H9 (cell line): ENCODE measurements at regions not wholly inside any gene's neighbourhood (a gene's known extent, or its start where the extent isn't known, plus 50 kb on each side); places are given as distances from the start of the nearest gene placed in this dataset.

Experiments used
- DNase-seq: peaks from one replicate; pipeline ENCODE4 v3.0.0-alpha.2; 2017
- H2AFZ ChIP-seq: one replicate; pipeline ENCODE4 v1.6.1; 2013; ENCODE audit warnings: mild to moderate bottlenecking, low read length, control low read depth, moderate library complexity
- H2AK5ac ChIP-seq: 2 replicates; pipeline ENCODE4 v1.6.1; 2013; ENCODE audit warnings: low read length, control low read depth, mixed read lengths; ENCODE audit not compliant: insufficient read length
- H2BK120ac ChIP-seq: one replicate; pipeline ENCODE4 v1.6.1; 2013; ENCODE audit warnings: low read depth, mild to moderate bottlenecking, low read length, control low read depth, inconsistent platforms; ENCODE audit not compliant: poor library complexity, severe bottlenecking
- H2BK12ac ChIP-seq: 2 replicates; pipeline ENCODE4 v1.6.1; 2013; ENCODE audit warnings: low read length, control low read depth, mixed read lengths, low read depth; ENCODE audit not compliant: insufficient read length
- H2BK15ac ChIP-seq: 2 replicates; pipeline ENCODE4 v1.6.1; 2013; ENCODE audit warnings: low read depth, low read length, control low read depth
- H2BK20ac ChIP-seq: one replicate; pipeline ENCODE4 v1.6.1; 2013; ENCODE audit warnings: low read depth, mild to moderate bottlenecking, low read length, control low read depth, inconsistent platforms; ENCODE audit not compliant: poor library complexity, severe bottlenecking
- H2BK5ac ChIP-seq: 2 replicates; pipeline ENCODE4 v1.6.1; 2013; ENCODE audit warnings: low read length, control low read depth, mixed read lengths; ENCODE audit not compliant: insufficient read length
- H3K14ac ChIP-seq: 2 replicates; pipeline ENCODE4 v1.6.1; 2013; ENCODE audit warnings: low read length, control low read depth; ENCODE audit not compliant: insufficient read depth
- H3K18ac ChIP-seq: 2 replicates; pipeline ENCODE4 v1.6.1; 2013; ENCODE audit warnings: low read depth, mild to moderate bottlenecking, mixed read lengths, low read length, control low read depth; ENCODE audit not compliant: insufficient read length
- H3K23ac ChIP-seq: 2 replicates; pipeline ENCODE4 v1.6.1; 2013; ENCODE audit warnings: low read length, control low read depth, mixed read lengths, low read depth; ENCODE audit not compliant: insufficient read length
- H3K23me2 ChIP-seq: 2 replicates; pipeline ENCODE4 v1.6.1; 2013; ENCODE audit warnings: low read depth, mild to moderate bottlenecking, mixed read lengths, low read length, control low read depth; ENCODE audit not compliant: insufficient read length, poor library complexity, severe bottlenecking
- H3K27ac ChIP-seq: 2 replicates; pipeline ENCODE4 v1.5.1; 2013; ENCODE audit warnings: low read length, control low read depth, mixed read lengths, low read depth; ENCODE audit not compliant: insufficient read length
- H3K27me3 ChIP-seq: 2 replicates; pipeline ENCODE4 v1.6.1; 2013; ENCODE audit warnings: low read length, control low read depth, inconsistent platforms; ENCODE audit not compliant: insufficient read depth
- H3K4ac ChIP-seq: 2 replicates; pipeline ENCODE4 v1.6.1; 2013; ENCODE audit warnings: low read depth, mild to moderate bottlenecking, control low read depth, inconsistent platforms, low read length, moderate library complexity
- H3K4me1 ChIP-seq: 2 replicates; pipeline ENCODE4 v1.6.1; 2013; ENCODE audit warnings: low read length, control low read depth, inconsistent platforms; ENCODE audit not compliant: insufficient read depth
- H3K4me2 ChIP-seq: 2 replicates; pipeline ENCODE4 v1.6.1; 2013; ENCODE audit warnings: low read length, control low read depth, mixed read lengths; ENCODE audit not compliant: insufficient read length, insufficient read depth
- H3K56ac ChIP-seq: 2 replicates; pipeline ENCODE4 v1.6.1; 2013; ENCODE audit warnings: low read depth, mild to moderate bottlenecking, mixed read lengths, low read length, control low read depth; ENCODE audit not compliant: insufficient read length
- H3K79me1 ChIP-seq: 2 replicates; pipeline ENCODE4 v1.6.1; 2013; ENCODE audit warnings: low read depth, mild to moderate bottlenecking, moderate library complexity, low read length, control low read depth, inconsistent platforms; ENCODE audit not compliant: insufficient read depth, poor library complexity, severe bottlenecking
- H3K79me2 ChIP-seq: 2 replicates; pipeline ENCODE4 v1.6.1; 2013; ENCODE audit warnings: low read length, control low read depth, inconsistent platforms; ENCODE audit not compliant: insufficient read depth
- H3K9ac ChIP-seq: 2 replicates; pipeline ENCODE4 v1.6.1; 2013; ENCODE audit warnings: low read length, control low read depth, mixed read lengths; ENCODE audit not compliant: insufficient read length; ENCODE audit errors: extremely low read depth
- H3K9me3 ChIP-seq: one replicate; pipeline ENCODE4 v1.6.1; 2013; ENCODE audit warnings: low read depth, low read length, inconsistent platforms; ENCODE audit not compliant: control insufficient read depth
- H3T11ph ChIP-seq: one replicate; pipeline ENCODE4 v1.6.1; 2013; ENCODE audit warnings: mild to moderate bottlenecking, low read length, control low read depth, inconsistent platforms
- H4K20me1 ChIP-seq: one replicate; pipeline ENCODE4 v1.6.1; 2013; ENCODE audit not compliant: control insufficient read depth, insufficient read length, insufficient read depth
- H4K5ac ChIP-seq: 2 replicates; pipeline ENCODE4 v1.6.1; 2013; ENCODE audit warnings: low read depth, mild to moderate bottlenecking, mixed read lengths, low read length, control low read depth; ENCODE audit not compliant: insufficient read length
- H4K8ac ChIP-seq: replicated peaks from 2 replicates; pipeline ENCODE4 v1.6.1; 2013; ENCODE audit warnings: low read length, control low read depth, mixed read lengths, low read depth; ENCODE audit not compliant: insufficient read length
- H4K91ac ChIP-seq: 2 replicates; pipeline ENCODE4 v1.6.1; 2013; ENCODE audit warnings: low read depth, mild to moderate bottlenecking, moderate library complexity, mixed read lengths, low read length, control low read depth; ENCODE audit not compliant: insufficient read length
- H3K27ac Mint-ChIP-seq, 3 experiments: 2 replicates in 2 of 3; 3 replicates in 1 of 3; pipeline ENCODE4 v1.8.0; 2020 to 2021; ENCODE audit warnings: mixed read lengths in 3 of 3, mild to moderate bottlenecking in 1 of 3, moderate library complexity in 1 of 3
- H3K27me3 Mint-ChIP-seq: 2 replicates; pipeline ENCODE4 v1.8.0; 2021; ENCODE audit warnings: low read depth, mild to moderate bottlenecking, moderate library complexity, mixed read lengths
- H3K36me3 Mint-ChIP-seq, 3 experiments: 2 replicates in 2 of 3; 3 replicates in 1 of 3; pipeline ENCODE4 v1.8.0; 2020 to 2021; ENCODE audit warnings: low read depth in 3 of 3, mixed read lengths in 3 of 3; ENCODE audit not compliant: insufficient read depth in 1 of 3
- H3K4me1 Mint-ChIP-seq, 2 experiments: 2 replicates each; pipeline ENCODE4 v1.8.0; 2020; ENCODE audit warnings: mixed read lengths in 2 of 2
- H3K4me3 Mint-ChIP-seq, 2 experiments: 2 replicates in 1 of 2; 3 replicates in 1 of 2; pipeline ENCODE4 v1.8.0; 2020 to 2021; ENCODE audit warnings: mild to moderate bottlenecking in 2 of 2, mixed read lengths in 2 of 2, moderate library complexity in 1 of 2
- H3K9me3 Mint-ChIP-seq, 2 experiments: 2 replicates in 1 of 2; 3 replicates in 1 of 2; pipeline ENCODE4 v1.8.0; 2020; ENCODE audit warnings: mild to moderate bottlenecking in 2 of 2, mixed read lengths in 2 of 2, moderate library complexity in 1 of 2
- WGBS: extraction: QIAGEN DNeasy Blood & Tissue Kit; methylation state at CpG from one replicate; pipeline ENCODE4 v1.1.7; 2013; ENCODE audit warnings: missing lambda C conversion rate, low lambda C conversion rate, mixed read lengths; ENCODE audit not compliant: insufficient read length; ENCODE audit errors: extremely low coverage; 5-methylcytosine and 5-hydroxymethylcytosine counted together
- TF ChIP-seq, protein P1 (sequence below): fragments of 200-600 bp; sonication (generic); conservative IDR thresholded peaks from 3 replicates; pipeline ENCODE4 v1.8.0; 2021; ENCODE audit warnings: antibody characterized with exemption, mild to moderate bottlenecking

DNA sequence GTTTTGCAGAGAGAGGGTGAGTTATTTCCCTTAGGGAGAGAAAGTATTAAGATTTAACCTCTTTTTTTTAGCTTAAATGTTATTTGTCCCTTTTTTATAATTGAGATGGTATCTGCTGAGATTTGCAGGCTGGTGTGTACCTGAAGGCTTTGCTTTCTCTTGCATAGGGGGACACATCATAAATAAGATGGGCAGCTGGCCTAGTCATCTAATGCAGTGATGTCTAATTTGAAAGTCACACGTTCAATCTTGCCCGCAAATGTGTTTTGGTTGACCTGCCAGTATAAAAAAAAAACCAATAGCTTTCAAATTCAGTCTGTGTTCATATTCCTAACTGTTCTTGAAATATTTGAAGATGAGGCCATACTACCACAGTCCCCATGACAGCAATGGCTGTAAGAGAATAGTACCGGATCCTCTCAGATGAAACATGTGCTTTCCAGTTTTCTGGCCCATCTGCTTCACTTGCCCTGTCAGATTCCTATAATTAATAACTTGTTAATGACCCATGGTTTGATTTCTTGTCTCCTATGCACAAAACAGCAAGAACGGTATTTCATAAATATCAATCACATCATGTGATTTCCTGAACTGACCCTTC is 914.2 kb downstream of the IPMK start:
- Histone ChIP-seq H3K18ac (no peak overlapping the region), H2BK120ac (no peak overlapping the region), H3K9me3 (no peaks in the 10 kb centered on the region), H3K79me2 (no peaks in the 10 kb centered on the region), H3K27ac (no peak overlapping the region), H3K14ac (no peak overlapping the region), H3K4me1 (no peaks in the 10 kb centered on the region), H3T11ph (no peak overlapping the region), H3K79me1 (no peaks in the 10 kb centered on the region), H3K56ac (no peak overlapping the region), H3K23me2 (no peaks in the 10 kb centered on the region), H2BK5ac (no peak overlapping the region), H4K91ac (no peak overlapping the region), H4K8ac (no peak overlapping the region), H4K20me1 (no peaks in the 10 kb centered on the region), H3K4ac (no peak overlapping the region), H2AFZ (no peak overlapping the region), H2AK5ac (no peak overlapping the region), H3K27me3 (no peaks in the 10 kb centered on the region), H2BK20ac (no peak overlapping the region), H3K9ac (no peak overlapping the region), H4K5ac (no peak overlapping the region), H2BK12ac (no peak overlapping the region), H3K4me2 (no peak overlapping the region), H2BK15ac (no peak overlapping the region), H3K23ac (no peak overlapping the region)
- H3K27me3 Mint-ChIP-seq = no peaks in the 10 kb centered on the region
- no peak overlapping the region for H3K4me3 Mint-ChIP-seq
- H3K4me1 Mint-ChIP-seq = no peaks in the 10 kb centered on the region
- peaks cover 4% of the 10 kb centered on the region in 2 experiments; a peak in 4 of 5 replicates for H3K9me3 Mint-ChIP-seq
- H3K36me3 Mint-ChIP-seq = peaks cover 0 to 5% (median 0%) of the 10 kb centered on the region in 3 experiments; a peak in 2 of 7 replicates
- TF ChIP-seq, protein P1, sequence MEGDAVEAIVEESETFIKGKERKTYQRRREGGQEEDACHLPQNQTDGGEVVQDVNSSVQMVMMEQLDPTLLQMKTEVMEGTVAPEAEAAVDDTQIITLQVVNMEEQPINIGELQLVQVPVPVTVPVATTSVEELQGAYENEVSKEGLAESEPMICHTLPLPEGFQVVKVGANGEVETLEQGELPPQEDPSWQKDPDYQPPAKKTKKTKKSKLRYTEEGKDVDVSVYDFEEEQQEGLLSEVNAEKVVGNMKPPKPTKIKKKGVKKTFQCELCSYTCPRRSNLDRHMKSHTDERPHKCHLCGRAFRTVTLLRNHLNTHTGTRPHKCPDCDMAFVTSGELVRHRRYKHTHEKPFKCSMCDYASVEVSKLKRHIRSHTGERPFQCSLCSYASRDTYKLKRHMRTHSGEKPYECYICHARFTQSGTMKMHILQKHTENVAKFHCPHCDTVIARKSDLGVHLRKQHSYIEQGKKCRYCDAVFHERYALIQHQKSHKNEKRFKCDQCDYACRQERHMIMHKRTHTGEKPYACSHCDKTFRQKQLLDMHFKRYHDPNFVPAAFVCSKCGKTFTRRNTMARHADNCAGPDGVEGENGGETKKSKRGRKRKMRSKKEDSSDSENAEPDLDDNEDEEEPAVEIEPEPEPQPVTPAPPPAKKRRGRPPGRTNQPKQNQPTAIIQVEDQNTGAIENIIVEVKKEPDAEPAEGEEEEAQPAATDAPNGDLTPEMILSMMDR = no peak
- no peak overlapping the region for H3K27ac Mint-ChIP-seq
- no peak for DNase-seq
- WGBS = no CpG with 5 or more reads among the region's 4 CpGs
